GM10248 (cell line): ENCODE measurements at regions not wholly inside any gene's neighbourhood (a gene's known extent, or its start where the extent isn't known, plus 50 kb on each side); places are given as distances from the start of the nearest gene placed in this dataset.

ENCODE experiments used
- CTCF ChIA-PET: fragments of 300-600 bp; sonication (Branson Sonifier 250); formaldehyde crosslinking; extraction: SDS; loops from one replicate; lab custom pipeline; 2021; ENCODE audit warnings: antibody characterized with exemption; lab: Yijun Ruan, JAX
- POLR2A ChIA-PET: fragments of 350-650 bp; sonication (Branson Sonifier 250); formaldehyde crosslinking; extraction: SDS; loops from one replicate; lab custom pipeline; 2020; ENCODE audit warnings: antibody characterized with exemption; lab: Yijun Ruan, JAX
- DNase-seq: peaks from one replicate; pipeline ENCODE4 v3.0.0; 2012; ENCODE audit errors: extremely low spot score
- CTCF ChIP-seq: IDR thresholded peaks from 2 replicates; pipeline ENCODE4 v1.5.1; 2012; ENCODE audit warnings: mild to moderate bottlenecking, low read depth; ENCODE audit errors: extremely low read depth, missing control alignments, control extremely low read depth

DNA sequence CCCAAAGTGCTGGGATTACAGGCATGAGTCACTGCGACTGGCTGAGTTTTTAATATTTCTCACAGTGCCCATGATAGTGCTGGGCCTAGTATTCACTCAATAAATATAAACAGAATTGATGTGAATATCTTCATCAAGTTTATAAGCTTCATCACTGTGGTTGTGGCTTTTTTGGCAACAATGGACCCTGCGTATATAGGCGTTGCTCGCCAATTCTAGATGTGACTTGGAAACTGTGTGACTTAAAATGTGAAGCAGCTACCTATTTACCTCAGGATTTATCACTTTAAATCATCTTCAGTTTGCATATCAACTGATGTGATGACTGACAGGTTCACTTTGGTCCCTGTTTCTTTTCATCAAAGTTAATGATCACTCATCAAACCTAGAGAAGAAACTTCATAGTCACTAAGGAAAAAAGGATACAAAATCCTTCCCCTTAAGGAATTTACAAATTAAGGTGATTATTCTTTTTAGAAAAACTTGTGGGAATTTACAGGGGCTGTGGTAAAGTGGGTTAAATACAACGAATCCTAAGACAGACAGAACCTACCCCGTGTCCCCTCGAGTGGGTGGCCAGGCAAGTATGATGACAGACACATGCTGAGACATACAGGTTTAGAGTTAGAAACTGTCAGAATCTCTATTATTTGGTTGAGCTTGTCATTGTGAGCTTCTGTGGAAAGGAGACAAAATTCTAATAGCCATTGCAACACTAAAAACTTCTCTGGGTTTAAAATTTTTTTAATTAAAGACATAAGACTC lies 101.3 kb downstream of the AKAP11 start:
- ChIA-PET POLR2A (interaction anchor here (0.6 kb wide), 1 partner anchor 9 kb away, joined by 4 read pairs; no protein-coding TSS in a partner anchor), CTCF (interaction anchor here (1.0 to 2.5 kb wide), 9 partner anchors 9 to 41 kb away, joined by 3 to 10 read pairs (median 6); no protein-coding TSS in a partner anchor)
- TF ChIP-seq CTCF: no peak
- no peak for DNase-seq

DNA sequence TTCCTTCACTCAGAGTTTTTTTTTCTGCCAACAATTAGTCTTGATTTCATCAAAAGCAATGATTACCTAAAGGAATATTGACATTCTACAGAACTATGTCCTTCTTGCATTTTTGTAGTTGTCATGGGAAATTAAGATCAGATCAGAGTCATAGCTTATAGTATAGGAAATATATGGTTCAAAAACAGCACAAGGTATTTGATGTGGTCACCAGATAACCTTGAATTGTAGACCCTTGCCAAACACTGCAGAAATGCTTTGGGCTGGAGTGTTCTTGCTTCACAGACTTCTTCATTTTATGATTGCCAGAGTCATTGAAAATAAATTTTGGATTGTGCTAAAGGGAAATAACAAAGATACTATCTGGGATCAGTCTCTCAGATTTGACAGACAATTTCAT lies 103.7 kb downstream of the AKAP11 start:
- TF ChIP-seq CTCF: no peak
- no peak for DNase-seq
- CTCF ChIA-PET: interaction anchor here (3.1 kb wide), 1 partner anchor 11 kb away, joined by 11 read pairs; no protein-coding TSS in a partner anchor
- POLR2A ChIA-PET: no interaction called here

- ChIA-PET POLR2A (interaction anchor here (1.2 to 2.1 kb wide), 3 partner anchors 15 to 24 kb away, joined by 5 to 6 read pairs (median 6); no protein-coding TSS in a partner anchor), CTCF (interaction anchor here (1.0 to 8.3 kb wide), 9 partner anchors 10 to 51 kb away, joined by 3 to 95 read pairs (median 6); no protein-coding TSS in a partner anchor)
- peak; percentile 59 for DNase-seq
- no peak for TF ChIP-seq CTCF
Observed at GRCh38 chr13:42377640-42378382, 105.9 kb downstream of the AKAP11 start.

DNA sequence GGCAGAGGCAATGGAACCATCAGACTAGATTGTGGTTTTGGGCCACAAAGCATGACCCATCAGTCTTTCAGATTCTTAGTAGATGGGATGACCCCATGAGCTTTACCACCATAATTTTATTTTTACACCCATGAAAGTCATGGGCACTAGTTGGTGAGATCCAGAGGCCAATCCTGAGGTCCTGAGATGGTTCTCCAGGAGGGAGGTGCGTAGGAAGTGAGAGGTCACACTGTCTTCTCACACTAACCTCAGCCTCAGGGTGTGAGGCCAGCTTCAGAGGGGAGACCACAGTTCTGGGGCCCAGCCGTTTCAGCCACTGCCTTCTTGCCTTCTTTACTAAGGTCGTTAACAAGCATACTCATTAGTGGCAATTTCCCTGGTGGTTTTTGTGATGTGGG lies 106.4 kb downstream of the AKAP11 start:
- DNase-seq: no peak

GRCh38 chr13:42379241-42379640 lies 107.3 kb downstream of the AKAP11 start:
- DNase-seq: no peak
- CTCF ChIA-PET: interaction anchor here (1.0 to 8.3 kb wide), 4 partner anchors 16 to 45 kb away, joined by 3 to 95 read pairs (median 20); no protein-coding TSS in a partner anchor
- POLR2A ChIA-PET: interaction anchor here (1.5 to 2.1 kb wide), 2 partner anchors 13 kb away, joined by 4 to 6 read pairs; no protein-coding TSS in a partner anchor
- no peak for TF ChIP-seq CTCF

More for the DNA sequence above, 106.4 kb downstream of the AKAP11 start:
- CTCF ChIA-PET: interaction anchor here (1.0 to 8.3 kb wide), 7 partner anchors 9 to 44 kb away, joined by 3 to 95 read pairs (median 8); no protein-coding TSS in a partner anchor
- no peak for TF ChIP-seq CTCF
- POLR2A ChIA-PET: interaction anchor here (1.2 to 2.1 kb wide), 3 partner anchors 14 to 23 kb away, joined by 5 to 6 read pairs (median 6); no protein-coding TSS in a partner anchor
